Bronchial epithelial cell (primary cell): ENCODE measurements at regions not wholly inside any gene's neighbourhood (a gene's known extent, or its start where the extent isn't known, plus 50 kb on each side); places are given as distances from the start of the nearest gene placed in this dataset.

Experiments used
- DNase-seq: peaks from one replicate; pipeline ENCODE4 v3.0.0-alpha.2; 2010; ENCODE audit warnings: low read depth
- FAIRE-seq: peaks from 2 replicates; lab custom pipeline; 2011; peaks lifted over from hg19 to GRCh38; lab: Jason Lieb, UNC
- H3K27me3 ChIP-seq: 2 replicates; pipeline ENCODE4 v1.5.1; 2011; ENCODE audit warnings: low read length; ENCODE audit not compliant: control insufficient read depth, insufficient read depth
- H3K36me3 ChIP-seq: 2 replicates; pipeline ENCODE4 v1.5.1; 2011; ENCODE audit warnings: low read length; ENCODE audit not compliant: control insufficient read depth, insufficient read depth
- H3K4me3 ChIP-seq: 2 replicates; pipeline ENCODE4 v1.5.1; 2011; ENCODE audit warnings: mild to moderate bottlenecking, low read depth, low read length, control low read depth
- TF ChIP-seq, protein P1 (sequence below): IDR thresholded peaks from 2 replicates; pipeline ENCODE4 v1.5.1; 2011; ENCODE audit warnings: mild to moderate bottlenecking, moderate library complexity, low read length, control low read depth, inconsistent platforms; ENCODE audit not compliant: insufficient read depth, severe bottlenecking

DNA sequence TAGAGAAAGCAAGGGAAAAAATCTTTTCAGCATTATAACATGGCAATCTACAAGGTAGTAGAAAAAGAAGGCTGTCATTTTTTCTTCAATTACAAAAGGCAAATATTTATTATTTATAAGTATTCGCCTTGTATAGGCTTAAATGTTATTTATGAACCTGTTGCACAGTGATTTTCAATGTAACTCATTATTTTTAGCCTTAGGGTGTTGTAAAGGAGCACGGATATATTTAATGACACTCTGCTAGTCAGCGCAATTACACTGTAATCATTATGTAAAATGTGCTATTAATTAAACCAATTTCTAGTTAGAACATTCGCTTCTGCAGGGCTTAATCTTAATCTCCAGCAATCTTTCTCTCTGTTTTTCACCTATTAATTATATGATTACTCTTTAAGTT, 145.0 kb downstream of the ATG4C start:
- no peak for FAIRE-seq
- DNase-seq: no peak
- Histone ChIP-seq H3K27me3 (no peaks in the 10 kb centered on the region), H3K36me3 (no peaks in the 10 kb centered on the region), H3K4me3 (no peak overlapping the region)
- TF ChIP-seq, protein P1, sequence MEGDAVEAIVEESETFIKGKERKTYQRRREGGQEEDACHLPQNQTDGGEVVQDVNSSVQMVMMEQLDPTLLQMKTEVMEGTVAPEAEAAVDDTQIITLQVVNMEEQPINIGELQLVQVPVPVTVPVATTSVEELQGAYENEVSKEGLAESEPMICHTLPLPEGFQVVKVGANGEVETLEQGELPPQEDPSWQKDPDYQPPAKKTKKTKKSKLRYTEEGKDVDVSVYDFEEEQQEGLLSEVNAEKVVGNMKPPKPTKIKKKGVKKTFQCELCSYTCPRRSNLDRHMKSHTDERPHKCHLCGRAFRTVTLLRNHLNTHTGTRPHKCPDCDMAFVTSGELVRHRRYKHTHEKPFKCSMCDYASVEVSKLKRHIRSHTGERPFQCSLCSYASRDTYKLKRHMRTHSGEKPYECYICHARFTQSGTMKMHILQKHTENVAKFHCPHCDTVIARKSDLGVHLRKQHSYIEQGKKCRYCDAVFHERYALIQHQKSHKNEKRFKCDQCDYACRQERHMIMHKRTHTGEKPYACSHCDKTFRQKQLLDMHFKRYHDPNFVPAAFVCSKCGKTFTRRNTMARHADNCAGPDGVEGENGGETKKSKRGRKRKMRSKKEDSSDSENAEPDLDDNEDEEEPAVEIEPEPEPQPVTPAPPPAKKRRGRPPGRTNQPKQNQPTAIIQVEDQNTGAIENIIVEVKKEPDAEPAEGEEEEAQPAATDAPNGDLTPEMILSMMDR: no peak

- DNase-seq: no peak
- FAIRE-seq: no peak
- TF ChIP-seq, protein P1: no peak
- H3K4me3 ChIP-seq: no peak overlapping the region
- no peaks in the 10 kb centered on the region for H3K36me3 ChIP-seq
- no peaks in the 10 kb centered on the region for H3K27me3 ChIP-seq
Measured at GRCh38 chr1:62937634-62938296, 153.8 kb downstream of the ATG4C start.

DNA sequence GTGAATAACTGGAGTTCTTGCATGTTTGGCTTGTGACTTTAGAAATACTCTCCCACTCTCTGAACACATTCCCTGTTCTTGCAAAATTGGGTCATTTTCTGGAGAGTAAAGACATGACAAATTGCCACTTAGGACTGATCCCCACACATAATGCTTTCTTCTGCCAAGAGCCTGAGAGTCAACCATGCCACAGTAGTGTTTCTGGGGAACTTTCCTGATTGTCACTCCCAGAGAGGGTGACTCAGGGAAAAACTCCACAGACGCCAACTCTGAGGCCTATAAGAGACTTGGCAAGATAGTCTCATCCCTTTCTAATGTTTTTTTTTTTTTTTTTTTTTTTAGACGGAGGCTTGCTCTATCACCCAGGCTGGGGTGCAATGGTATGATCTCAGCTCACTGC, 157.8 kb downstream of the ATG4C start:
- DNase-seq (no peak), FAIRE-seq (no peak)
- Histone ChIP-seq H3K36me3 (no peaks in the 10 kb centered on the region), H3K4me3 (no peak overlapping the region), H3K27me3 (no peaks in the 10 kb centered on the region)
- TF ChIP-seq, protein P1: no peak

DNA sequence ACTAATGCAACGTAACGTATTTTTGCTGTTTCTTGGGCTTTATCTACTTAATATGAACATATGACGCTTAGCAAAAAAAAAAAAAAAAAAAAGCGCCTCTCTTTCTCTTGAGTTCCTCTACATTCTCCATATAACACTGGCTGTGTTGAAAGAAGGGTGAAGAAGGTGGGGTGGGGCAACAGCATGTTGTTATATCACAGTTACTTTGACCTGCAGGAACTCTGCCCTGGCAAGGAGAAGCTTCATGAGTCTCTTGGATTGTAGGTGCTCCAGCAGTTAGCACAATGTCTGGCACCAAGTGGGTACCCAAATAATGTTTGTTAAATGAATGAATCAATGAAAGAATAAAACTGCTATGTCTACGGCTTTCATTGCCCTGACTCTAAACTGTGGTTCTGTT, 162.6 kb downstream of the ATG4C start:
- Histone ChIP-seq H3K27me3 (no peaks in the 10 kb centered on the region), H3K36me3 (no peaks in the 10 kb centered on the region), H3K4me3 (no peak overlapping the region)
- TF ChIP-seq, protein P1: no peak
- FAIRE-seq (no peak), DNase-seq (no peak)

GRCh38 chr1:62951428-62951827, 167.5 kb downstream of the ATG4C start:
- Histone ChIP-seq H3K4me3 (no peak overlapping the region), H3K36me3 (no peaks in the 10 kb centered on the region), H3K27me3 (no peaks in the 10 kb centered on the region)
- TF ChIP-seq, protein P1: no peak
- FAIRE-seq (no peak), DNase-seq (no peak)

DNA sequence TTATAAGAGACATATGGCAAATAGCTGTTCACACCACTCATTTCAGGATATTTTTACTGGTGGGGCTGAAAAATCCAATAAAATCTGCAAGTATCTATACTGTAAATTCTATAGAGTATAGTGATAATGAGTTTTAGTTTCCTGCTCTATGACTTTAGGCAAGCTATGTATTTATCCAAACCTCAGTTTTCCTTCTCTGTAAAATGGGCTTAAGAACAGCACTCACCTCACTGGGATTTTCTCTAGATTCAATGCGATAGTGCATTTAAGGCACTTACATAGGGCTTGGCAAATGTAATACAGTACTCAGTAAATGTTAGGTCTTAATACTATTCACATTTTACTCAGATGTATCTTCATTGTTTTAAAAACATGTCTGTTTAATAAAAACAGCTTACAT, 168.7 kb downstream of the ATG4C start:
- H3K4me3 ChIP-seq: no peak overlapping the region
- TF ChIP-seq, protein P1: no peak
- DNase-seq (no peak), FAIRE-seq (no peak)
- H3K36me3 ChIP-seq: no peaks in the 10 kb centered on the region
- no peaks in the 10 kb centered on the region for H3K27me3 ChIP-seq
